ENCODE measurements at regions not wholly inside any gene's neighbourhood (a gene's known extent, or its start where the extent isn't known, plus 50 kb on each side); places are given as distances from the start of the nearest gene placed in this dataset.

GRCh38 chr1:101185421-101185820 lies 51.4 kb upstream of the S1PR1 start:
- no peak for DNase-seq (ENCODE audit: low spot score)
- TF ChIP-seq CTCF (IDR thresholded peaks at IDR 0.05), result no peak
- Histone ChIP-seq H3K4me3 (no peak overlapping the region), H3K27ac (no peak overlapping the region)

DNA sequence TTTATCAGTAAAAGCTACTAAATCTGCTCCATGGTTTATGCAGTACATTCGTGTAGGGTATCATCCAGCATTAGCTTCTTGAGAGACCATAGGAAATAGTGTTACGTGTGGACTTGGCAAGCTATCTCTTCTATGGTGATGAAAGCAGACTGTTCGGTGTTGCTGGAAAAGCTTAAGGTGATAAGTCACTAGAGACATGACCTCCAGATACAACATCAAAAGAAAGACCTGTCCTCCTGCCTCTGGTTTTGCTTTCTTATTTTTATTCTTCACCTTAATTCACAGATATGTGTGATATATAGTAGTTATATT lies 53.5 kb upstream of the S1PR1 start:
- no peak for TF ChIP-seq CTCF (IDR thresholded peaks at IDR 0.05)
- H3K4me3 ChIP-seq, result no peak overlapping the region
- no peak overlapping the region for H3K27ac ChIP-seq
- no peak for DNase-seq (ENCODE audit: low spot score)

- Histone ChIP-seq H3K4me3 (no peak overlapping the region), H3K27ac (peak overlapping the region in 1 of 2 donors; percentile 65)
- no peak for DNase-seq (ENCODE audit: low spot score)
- TF ChIP-seq CTCF (IDR thresholded peaks at IDR 0.05), result no peak
Measured at GRCh38 chr1:101182627-101183387, 54.0 kb upstream of the S1PR1 start.

DNA sequence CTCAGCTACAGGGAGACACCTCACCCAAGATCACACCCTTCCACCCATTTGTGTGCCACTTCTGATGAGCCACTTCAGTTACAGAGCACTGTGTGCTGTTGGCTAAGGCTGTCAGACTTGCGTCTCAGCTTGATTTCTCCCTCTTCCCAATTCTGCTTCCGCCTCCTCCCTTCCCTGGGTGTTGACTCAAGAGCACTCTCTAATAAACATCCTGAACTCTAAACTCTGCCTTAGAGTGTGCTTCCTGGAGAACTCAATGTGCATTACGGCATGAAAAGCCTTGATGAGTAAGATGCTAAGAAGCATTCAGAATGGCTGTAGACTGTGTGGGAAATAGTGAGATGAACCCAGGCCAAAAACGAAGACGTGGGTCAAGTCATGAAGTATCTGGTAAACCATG lies 54.9 kb upstream of the S1PR1 start:
- TF ChIP-seq CTCF (IDR thresholded peaks at IDR 0.05), result no peak
- Histone ChIP-seq H3K4me3 (no peak overlapping the region), H3K27ac (peak overlapping the region in 1 of 2 donors; percentile 66)
- DNase-seq (ENCODE audit: low spot score), result no peak

DNA sequence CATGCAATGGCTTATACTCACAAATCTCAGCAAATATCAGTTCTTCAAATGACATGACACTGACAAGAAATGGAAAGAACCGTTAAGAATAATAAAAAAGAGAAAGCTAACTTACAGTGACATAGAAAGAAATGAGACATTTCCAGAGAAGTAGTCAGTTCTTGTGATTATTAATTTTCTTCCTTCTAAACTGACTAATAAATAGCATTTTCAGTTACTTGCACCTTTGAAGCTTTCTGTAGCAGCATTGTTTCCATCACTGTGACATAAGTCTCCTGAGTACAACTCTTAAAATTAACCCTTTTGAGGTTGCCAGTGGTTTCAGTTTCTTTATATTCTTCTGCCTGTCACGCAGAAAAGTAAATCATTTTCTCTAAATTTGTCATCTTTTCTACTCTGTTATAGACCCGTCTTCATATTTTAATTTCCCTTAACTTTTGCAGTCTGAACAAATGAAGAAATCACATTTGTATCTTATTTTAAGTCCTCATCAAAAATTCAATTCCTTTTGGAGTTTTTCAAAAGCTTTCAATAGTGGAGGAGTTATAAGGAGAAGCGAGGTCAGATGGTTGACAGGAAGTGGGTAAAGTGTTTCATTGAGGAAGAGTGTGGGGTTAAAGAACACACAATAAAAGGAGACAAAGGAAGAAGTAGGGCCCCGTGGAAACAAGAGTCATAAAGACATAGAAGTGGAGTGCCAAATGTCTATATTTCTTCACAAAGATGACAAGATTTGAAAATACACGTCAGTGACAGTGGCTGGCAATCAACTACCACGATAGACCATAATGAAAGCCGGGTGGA lies 57.9 kb upstream of the S1PR1 start:
- TF ChIP-seq CTCF (IDR thresholded peaks at IDR 0.05), result no peak
- Histone ChIP-seq H3K4me3 (no peak overlapping the region), H3K27ac (no peak overlapping the region)
- DNase-seq (ENCODE audit: low spot score), result no peak

DNA sequence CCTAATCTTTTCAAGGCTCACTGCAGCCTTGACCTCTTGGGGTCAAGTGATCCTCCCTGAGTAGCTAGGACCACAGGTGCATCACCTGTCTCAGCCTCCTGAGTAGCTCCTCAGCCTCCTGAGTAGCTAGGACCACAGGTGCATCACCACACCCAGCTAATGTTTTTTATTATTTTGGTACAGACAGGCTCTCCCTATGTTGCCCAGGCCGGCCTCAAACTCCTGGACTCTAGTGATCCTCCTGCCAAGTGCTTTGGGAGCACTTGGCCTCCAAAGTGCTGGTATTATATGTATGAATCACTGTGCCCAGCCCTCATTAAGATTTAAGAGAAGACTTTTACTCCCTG lies 58.5 kb upstream of the S1PR1 start:
- Histone ChIP-seq H3K4me3 (no peak overlapping the region), H3K27ac (no peak overlapping the region)
- DNase-seq (ENCODE audit: low spot score), result no peak
- TF ChIP-seq CTCF (IDR thresholded peaks at IDR 0.05), result no peak

DNA sequence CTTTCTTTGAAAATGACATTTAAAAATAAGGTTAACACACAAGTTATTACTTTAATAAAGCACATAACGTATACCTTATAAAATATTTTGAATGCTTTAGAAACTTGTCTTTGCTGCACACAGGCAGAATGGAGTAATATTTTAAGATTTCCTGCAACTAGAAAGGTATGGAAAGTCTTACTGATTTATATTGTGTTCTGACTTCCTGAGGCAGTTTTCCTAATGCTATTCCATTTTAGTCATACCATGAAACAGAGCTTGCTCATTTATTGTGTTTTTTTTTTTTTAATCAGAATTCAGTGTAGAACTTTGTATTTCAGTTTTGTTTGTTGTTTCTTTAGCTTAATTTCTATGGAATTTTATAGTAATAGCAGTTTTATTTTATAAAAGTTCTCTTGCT lies 60.9 kb upstream of the S1PR1 start:
- DNase-seq (ENCODE audit: low spot score), result no peak
- TF ChIP-seq CTCF (IDR thresholded peaks at IDR 0.05), result no peak
- H3K27ac ChIP-seq, result no peak overlapping the region

More for the DNA sequence above, 60.9 kb upstream of the S1PR1 start:
- no peak overlapping the region for H3K4me3 ChIP-seq
